HG03457 (cell line): ENCODE measurements at regions not wholly inside any gene's neighbourhood (a gene's known extent, or its start where the extent isn't known, plus 50 kb on each side); places are given as distances from the start of the nearest gene placed in this dataset.
A peak's percentile ranks its signal among the peaks of the same experiment; 100 is the strongest.
"Not testable (repeated sequence)": the region's sequence is repeated elsewhere in the genome, so short reads cannot be mapped to it uniquely, and the experiment has no call there.

ENCODE experiments used
- ATAC-seq: cut with Tn5 transposase; IDR thresholded peaks from one replicate; pipeline ENCODE4 v1.9.1; 2021; ENCODE audit warnings: moderate number of reproducible peaks; ENCODE audit not compliant: unreplicated experiment

DNA sequence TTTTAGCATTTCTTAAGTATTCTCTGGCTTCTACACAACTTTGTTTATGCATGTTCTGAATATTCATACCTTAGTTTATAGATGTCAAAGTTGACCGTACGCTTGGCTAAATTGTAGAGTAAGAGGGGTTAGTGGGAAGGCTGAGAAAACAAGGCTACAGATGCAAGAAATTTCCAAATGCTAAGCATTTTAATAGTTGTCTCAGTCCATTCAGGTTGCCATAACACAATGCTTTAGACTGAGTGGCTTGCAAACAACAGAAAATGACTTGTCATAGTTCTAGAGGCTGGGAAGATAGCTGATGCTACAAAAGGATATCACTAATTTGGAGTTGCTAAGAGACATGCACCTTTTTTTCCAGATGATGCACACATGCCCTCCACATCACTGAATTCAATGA is 53.0 kb upstream of the C1QTNF3 start:
- not testable (repeated sequence) for ATAC-seq

DNA sequence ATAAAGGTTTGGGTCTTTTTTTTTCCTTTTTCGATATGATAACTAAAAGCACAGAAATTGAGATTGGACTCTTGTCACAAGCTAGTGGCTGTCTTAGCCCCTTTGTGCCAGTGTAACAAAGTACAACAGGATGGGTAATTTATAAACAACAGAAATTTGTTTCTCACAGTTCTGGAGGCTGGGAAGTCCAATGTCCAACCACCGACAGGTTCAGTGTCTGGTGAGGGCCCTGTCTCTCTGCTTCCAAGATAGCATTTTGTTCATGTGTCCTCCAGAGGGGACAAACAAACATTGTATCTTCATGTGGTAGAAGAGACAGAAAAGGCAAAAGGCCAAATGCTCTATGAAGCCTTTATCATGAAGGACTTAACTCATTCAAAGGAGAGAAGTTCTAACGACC is 56.9 kb upstream of the C1QTNF3 start:
- ATAC-seq = not testable (repeated sequence)

DNA sequence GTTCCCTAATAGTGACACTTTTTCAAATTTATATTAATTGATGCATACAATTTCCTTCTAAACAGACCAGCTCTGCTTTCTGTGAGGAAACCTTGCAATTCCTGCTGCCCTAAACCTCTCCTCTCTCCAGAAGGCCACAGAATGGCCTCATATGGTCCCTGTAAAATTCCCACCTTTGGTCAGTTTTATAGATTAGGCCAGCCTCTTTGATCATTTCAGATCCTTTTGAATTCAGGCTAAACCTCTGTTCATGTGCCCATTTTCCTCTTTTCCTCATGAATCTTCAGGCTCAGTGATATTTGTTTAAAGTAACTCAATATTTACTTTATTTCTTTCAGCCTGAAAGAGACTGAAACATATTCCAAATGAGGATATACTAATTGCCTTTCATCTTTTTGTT is 58.6 kb upstream of the C1QTNF3 start:
- ATAC-seq = not testable (repeated sequence)

DNA sequence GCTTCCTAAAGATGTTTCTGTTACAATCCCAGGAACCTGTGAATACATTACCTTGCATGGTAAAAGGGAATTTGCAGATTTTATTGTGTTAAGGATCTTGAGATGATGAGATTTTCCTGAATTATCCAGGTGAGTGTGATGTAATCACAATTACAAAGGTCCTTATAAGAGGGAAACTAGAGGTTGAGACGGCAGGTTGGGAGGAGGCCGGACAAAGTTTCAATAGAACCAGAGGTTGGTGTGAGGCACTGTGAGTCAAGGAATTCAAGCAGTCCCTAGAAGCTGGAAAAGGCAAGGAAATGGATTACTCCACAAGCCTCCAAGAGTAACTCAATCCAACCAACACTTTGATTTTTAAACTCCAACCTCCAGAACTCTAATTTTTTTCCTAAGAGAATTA is 65.9 kb upstream of the C1QTNF3 start:
- not testable (repeated sequence) for ATAC-seq

DNA sequence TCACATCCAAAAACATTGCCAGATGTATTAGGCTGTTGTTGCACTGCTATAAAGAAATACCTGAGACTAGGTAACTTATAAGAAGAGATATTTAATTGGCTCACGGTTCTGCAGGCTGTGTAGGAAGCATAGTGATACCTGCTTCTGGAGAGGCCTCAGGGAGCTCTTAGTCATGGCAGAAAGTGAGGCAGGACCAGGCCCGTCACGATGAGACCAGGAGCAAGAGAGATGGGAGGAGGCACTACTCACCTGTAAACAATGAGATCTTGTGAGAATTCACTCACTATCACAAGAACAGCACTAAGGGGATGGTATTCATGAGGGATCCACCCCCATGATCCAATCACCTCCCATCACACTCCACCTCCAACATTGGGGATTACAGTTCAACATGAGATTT is 81.3 kb upstream of the C1QTNF3 start:
- ATAC-seq = not testable (repeated sequence)

DNA sequence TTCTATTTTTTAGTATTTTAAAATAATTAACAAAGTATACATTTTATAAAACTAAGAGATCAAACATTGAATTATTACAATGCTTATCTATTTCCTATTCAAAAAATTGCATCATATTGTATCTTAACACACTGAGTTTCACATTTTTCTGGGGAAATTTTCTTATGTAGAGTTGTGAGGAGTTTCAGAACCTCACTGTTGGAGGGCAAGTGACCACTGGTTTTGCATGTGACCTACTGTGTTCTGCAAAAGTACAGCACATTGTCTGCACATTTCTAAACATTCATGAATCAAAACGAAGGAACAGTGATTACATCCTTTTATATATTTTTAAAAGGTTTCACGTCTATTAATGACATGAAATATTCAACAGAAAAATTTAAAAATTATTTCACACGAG is 82.3 kb upstream of the C1QTNF3 start:
- peak; percentile 95 for ATAC-seq

DNA sequence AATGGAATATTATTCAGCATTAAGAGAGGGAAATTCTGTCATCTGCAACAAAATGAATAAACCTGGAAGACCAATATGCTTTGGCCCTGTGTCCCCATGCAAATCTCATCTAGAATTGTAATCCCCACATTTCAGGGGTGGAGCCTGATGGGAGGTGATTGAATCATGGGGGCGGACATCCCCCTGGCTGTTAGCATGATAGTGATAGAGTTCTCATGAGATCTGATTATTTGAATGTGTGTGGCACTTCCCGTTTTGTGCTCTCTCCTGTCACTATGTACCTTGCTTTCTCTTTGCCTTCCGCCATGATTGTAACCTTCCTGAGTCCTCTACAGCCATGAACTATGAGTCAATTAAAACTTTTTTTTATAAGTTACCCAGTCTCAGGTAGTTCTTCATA is 83.7 kb upstream of the C1QTNF3 start:
- ATAC-seq = not testable (repeated sequence)

DNA sequence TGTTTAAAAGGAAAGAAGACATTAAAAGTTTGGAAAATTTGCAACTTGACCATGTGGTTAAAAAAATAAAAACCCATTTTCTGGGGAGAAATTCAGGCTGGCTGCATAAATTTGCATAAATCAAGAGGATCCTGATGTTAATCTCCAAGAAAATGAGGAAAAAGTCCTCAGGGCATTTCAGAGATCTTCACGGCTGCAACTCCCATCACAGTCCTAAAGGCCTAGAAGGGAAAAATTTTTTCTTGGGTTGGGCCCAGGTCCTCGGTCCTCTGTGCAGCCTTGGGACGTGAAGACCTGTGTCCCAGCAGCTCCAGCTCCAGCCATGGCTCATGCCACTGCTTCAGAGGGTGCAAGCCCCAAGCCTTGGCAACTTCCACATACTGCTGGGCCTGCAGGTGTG is 84.8 kb upstream of the C1QTNF3 start:
- not testable (repeated sequence) for ATAC-seq

DNA sequence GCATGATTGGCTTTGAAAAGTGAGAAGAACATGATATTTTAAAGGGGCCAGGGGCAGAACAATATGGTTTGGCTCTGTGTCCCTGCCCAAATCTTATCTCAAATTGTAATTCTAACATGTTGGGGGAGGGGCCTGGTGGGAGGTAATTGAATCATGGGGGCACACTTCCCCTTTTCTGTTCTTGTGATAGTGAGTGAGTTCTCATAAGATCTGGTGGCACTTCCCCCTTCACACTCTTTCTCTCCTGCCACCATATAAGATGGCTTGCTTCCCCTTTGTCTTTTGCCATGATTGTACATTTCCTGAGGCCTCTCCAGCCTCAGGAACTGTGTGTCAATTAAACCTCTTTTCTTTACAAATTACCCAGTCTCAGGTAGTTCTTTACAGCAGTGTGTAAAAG is 85.9 kb upstream of the C1QTNF3 start:
- not testable (repeated sequence) for ATAC-seq

DNA sequence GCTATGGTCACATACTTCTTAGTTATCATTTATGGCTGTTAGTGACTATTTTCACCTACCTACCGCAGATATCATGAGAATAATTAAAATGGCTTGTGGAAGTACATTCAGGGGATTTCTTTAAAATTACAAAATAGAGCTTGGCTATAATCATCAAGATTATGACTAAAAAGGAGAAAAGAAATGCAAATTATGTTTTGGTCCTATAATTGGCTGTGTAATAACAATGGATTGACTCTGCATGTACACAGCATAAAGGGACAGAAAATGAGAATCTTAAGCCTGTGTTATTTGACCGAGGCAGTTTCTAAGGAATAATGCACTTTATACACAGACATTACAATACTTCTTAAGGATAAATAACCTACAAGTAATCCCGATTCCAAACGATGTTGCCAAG is 112.0 kb upstream of the C1QTNF3 start:
- ATAC-seq = not testable (repeated sequence)

DNA sequence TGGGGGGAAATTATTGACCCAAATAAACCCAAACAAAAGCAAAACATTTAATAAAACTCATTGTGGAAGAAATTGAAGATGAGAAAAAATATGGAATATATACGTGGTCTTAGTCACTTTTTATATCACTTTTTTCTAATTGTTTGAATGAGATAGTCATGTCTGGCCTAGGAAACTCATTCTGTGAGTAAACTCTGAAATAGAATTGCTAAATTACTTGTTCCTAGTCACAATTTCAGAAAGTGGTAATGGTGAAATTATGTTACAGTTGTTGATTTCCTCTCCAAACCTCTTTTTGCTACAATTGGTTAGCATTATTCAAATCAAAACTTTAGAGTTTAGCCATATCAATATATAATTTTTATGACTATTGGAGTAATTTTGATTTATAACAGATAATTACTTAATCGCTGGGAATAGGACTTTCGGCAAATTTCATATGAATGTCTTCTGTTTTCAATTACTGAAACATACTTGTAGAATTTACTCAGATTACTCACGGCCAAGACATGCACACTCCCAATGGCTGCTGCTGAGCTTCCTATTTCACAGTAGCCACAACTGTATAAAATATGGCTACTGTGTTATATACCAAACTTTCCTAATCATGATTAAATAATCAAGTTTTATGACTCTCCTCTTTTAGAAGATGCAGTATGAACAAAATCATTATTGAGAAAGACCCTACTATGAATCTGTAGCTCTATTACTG is 113.8 kb upstream of the C1QTNF3 start:
- ATAC-seq = not testable (repeated sequence)

DNA sequence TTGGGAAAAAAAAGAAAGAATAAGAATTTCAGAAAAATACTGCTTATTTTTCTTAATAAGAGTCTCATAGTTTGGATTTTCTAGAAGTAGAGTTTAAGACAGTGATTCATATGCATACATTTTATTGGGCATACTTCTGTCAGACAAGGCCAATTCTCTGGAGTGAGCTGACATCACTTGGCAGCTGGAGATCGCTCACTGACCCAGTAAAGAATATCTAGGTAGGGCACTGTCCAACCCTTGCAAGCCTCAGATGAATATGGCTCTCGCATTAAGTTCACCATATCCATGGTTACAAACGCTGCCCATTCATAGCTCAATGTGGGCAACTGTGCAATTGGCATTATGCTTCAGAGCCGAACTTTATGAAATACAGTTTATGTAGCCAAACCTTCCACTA is 117.9 kb upstream of the C1QTNF3 start:
- ATAC-seq = not testable (repeated sequence)

DNA sequence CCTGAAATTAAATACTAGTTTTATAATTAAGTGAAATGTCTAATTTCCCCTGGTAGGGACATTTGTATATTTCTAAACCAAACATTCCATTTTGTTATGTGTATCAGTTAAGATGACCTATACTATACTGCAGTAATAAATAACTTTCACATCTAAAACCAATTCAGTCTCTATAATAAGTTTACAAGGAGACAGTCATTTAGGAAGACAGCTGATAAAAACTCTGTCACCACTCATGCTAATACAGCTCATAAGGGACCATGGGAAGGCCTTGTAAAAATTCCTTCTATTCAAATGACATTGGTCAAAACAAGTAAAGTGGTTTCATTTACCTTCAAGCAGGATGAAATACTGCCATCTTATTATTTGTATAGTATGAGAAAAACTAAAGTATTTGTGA is 128.4 kb upstream of the C1QTNF3 start:
- ATAC-seq = not testable (repeated sequence)

DNA sequence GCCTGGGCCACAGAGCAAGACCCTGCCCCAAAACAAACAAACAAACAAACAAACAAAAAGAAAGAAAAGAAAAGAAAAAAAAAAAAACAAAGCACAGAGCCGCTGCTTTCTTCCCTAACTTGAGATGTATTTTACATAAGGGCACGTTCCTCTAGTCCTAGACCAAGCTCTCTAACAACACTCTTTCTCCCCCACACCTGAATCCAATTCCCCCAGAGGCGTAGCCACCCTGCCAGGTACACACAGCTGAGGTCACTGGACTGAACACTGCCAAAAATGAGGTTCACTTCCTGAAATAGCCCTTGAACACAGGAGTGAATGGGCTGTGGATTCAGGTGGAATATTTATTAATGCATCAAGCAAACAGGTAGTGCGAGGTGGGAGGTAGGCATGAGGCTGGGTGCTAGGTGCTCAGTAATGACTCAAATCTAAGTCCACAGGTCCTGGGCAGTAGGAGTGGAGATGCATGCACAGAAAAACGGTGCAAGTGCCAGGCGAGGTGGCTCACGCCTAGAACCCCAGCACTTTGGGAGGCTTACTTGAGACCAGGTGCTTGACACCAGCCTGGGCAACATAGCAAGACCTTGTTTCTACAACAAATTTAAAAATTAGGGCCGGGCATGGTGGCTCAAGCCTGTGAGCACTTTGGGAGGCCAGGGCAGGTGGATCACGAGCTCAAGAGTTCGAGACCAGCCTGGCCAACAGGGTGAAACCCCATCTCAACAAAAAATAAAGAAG is 136.6 kb upstream of the C1QTNF3 start:
- not testable (repeated sequence) for ATAC-seq

DNA sequence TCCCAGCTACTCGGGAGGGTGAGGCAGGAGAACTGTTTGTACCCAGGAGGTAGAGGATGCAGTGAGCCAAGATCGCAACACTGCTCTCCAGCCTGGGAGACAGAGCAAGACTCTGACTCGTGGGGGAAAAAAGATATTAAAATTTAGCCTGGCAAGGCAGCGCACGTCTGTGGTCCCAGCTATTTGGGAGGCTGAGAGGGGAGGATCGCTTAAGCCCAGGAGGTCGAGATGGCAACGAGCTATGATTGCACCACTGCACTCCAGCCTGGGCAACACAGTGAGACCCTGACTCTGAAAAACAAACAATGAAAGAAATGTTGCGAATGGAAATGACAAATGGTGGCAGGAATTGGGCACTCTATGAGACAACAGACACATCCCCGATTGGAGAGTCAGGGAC is 137.2 kb upstream of the C1QTNF3 start:
- not testable (repeated sequence) for ATAC-seq

DNA sequence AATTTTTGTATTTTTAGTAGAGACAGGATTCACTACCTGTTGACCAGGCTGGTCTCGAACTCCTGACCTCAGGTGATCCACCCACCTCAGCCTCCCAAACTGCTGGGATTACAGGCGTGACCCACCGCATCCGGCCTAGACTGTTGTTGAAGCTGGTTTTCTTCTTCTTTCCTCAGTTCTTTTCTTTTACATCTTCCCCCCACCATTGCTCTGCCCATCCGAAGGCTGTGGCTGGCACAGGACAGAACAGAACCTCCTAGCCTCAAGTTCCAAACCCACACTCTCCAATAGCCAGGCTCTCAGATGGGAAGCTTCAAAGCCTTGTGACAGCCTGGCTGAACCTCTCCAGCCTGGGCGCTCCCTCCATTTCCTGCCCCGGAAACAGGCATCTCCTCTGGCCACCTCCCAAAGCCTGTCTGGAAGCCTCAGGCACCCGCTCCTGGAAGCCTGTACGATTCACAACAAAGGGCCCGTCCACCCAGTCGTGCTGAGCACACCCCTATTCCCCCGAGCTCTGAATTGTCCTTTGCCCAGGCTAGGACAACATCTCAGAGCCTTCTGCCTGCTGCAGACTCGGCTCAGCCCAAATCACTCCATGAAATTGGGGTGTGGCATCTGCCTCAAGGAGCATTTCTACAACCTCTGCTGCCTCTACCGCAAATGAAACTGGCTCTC is 138.1 kb upstream of the C1QTNF3 start:
- ATAC-seq = not testable (repeated sequence)

DNA sequence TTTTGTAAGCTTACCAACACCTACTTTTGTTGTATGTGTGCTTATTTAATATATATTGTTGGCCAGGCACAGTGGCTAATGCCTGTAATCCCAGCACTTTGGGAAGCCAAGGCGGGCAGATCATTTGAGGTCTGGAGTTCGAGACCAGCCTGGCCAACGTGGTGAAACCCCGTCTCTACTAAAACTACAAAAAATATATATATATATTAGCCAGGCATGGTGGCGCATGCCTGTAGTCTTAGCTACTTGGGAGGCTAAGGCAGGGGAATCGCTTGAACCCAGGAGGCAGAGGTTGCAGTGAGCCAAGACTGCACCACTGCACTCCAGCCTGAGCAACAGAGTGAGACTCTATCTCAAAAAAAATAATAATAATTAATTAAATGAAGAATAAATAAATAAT is 142.0 kb upstream of the C1QTNF3 start:
- not testable (repeated sequence) for ATAC-seq

DNA sequence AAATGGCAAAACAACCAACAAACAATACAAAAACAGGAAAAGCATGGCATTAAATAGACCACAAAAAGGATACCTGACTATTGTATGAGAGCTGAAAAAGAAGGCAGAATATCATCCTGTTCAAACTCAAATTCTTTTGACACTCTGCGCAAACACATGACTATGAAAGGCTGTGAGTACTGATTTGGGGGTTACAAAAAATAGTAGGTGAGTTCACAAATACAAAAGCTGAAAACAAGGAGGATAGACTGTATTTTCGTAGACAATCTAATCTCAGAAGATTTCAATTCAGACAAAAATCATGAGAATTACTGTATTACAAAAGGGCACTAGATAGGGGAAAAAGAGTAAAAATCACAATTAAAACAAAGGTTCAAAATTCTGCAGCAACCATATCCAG is 142.6 kb upstream of the C1QTNF3 start:
- not testable (repeated sequence) for ATAC-seq

DNA sequence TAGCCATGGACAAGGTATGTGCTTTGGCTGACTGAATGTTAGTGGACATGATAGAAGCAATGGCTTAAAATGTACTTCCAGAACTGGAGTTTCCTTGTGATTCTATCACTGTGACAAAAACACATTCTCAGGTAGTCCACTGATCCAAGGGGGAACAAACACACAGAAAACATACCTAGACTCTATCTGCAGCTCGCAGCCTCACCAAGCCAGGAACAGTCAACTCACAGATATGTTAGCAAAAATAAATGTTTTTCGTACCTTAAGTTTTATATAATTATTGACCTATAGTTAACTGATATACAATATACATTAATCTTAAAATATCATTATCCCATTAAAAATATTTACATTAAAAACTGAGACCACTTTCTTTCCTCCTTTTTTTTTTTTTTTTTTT is 143.1 kb upstream of the C1QTNF3 start:
- not testable (repeated sequence) for ATAC-seq

DNA sequence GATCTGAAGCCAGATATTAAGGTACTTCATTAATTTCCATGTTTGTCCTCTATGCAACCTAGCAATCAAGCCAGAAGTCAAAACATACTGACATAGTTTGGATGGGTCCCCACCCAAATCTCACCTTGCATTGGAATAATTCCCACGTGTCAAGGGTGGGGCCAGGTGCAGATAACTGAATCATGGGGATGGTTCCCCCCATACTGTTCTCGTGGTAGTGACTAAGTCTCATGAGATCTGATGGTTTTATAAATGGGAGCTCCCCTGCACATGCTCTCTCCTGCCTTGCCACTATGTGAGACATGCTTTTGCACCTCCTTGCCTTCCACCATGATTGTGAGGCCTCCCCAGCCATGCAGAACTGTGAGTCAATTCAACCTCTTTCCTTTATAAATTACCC is 143.9 kb upstream of the C1QTNF3 start:
- not testable (repeated sequence) for ATAC-seq

DNA sequence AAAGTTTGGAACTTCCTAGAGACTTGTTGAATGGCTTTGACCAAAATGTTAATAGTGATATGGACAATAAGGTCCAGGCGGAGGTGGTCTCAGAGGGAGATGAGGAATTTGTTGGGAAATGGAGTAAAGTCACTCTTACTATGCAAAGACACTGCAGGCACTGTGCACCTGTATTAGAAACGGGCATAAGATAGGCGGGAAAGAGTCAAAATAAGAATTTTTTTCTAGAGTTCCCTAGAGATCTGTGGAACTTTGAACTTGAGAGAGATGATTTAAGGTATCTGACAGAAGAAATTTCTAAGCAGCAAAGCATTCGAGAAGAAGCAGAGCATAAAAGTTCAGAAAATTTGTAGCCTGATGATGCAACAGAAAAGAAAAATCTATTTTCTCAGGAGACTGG is 144.4 kb upstream of the C1QTNF3 start:
- ATAC-seq = not testable (repeated sequence)
